ENCODE measurements at regions not wholly inside any gene's neighbourhood (a gene's known extent, or its start where the extent isn't known, plus 50 kb on each side); places are given as distances from the start of the nearest gene placed in this dataset.

DNA sequence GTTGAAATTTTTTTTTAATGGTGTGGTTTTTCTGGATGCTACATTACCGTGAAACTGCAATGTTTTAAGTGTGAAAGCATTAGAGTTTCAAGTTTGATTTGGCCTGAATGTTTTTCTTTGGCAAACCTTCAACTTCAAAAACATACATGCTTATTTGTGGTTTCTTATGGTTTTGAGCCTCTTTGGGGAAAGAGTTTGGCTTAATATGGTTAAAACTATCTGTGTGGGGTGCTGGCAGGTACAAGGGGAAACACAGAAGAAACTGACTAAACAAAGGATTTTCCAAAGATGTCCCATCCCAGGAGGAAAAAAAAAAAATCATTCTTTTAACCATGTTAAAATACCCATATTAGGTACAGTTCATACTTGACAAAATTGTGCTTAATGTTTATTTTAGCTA, 121.1 kb downstream of the HGF start:
- DNase-seq: no peak

DNA sequence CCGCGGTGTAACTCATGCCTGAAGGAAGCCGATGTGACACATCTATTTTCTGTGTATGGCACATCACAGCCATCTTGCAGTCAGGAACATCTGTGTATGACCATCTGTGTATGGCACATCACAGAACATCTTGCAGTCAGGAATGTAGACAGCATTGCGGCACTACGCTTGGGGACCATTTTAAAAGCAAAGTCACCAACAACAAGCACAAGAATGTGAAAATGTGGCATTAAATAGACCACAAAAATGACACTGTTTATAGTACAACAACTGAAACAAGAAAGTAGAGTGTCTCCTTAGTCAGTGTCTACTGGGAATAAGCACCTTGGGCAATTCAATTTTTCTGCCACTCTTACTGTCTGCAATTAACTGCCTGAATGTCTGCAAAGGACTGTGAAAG, 124.4 kb downstream of the HGF start:
- DNase-seq: no peak

GRCh38 chr7:81641873-81642272, 128.0 kb downstream of the HGF start:
- DNase-seq: no peak

DNA sequence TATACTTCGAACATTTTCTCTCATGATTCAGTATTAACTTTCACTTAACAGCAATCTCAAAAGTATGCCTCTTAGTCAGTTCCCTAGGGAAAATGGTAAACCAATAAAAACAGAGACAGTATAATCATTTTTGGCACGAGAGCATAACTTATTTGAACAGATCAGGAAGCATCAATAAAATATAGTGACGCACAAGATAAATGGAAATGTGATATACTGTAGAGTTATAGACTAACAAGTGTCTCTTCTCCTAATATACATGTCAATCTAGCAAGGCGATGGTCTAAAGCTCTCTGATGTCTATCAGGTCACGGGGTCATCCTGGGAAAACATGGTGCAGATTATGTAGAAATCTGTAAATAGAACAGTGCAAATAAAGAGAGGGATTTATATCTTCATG, 131.6 kb downstream of the HGF start:
- peak; percentile 19 for DNase-seq

DNA sequence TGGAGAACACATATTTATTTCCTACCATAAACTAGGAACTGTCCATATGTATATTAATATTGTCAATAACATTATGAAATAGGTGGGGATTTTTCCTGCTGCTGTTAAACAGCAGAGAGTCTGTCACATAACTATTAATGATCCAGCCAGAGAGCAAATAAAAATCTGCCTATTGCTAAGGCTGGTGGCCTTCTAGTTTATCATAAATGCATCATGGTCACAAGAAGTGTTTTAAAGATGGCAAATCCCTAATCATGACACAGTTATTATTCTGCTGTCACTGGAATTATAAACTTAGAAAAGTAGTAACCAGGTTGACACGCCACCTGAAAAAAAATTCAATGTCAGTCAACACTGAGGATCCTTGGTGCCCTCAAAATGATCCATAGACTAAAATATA, 132.3 kb downstream of the HGF start:
- no peak for DNase-seq

DNA sequence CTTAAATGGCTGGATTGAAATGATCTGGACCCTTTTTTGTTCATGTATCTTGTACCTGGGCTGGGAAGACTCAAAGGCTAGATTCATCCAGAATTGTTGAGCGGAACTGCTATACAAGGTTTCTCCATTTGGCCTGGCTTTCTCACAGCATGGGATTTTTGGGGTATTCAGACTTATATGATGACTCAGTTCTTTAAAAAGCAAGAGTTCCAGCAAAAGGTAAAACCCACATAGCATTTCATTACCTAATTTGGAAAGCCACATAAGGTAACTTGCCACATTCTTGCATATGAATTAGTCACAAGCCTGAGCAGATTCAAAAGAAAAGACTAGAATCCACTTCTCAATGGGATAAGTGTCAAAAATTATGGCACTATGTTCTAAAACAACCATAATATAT, 137.4 kb downstream of the HGF start:
- DNase-seq: no peak

DNA sequence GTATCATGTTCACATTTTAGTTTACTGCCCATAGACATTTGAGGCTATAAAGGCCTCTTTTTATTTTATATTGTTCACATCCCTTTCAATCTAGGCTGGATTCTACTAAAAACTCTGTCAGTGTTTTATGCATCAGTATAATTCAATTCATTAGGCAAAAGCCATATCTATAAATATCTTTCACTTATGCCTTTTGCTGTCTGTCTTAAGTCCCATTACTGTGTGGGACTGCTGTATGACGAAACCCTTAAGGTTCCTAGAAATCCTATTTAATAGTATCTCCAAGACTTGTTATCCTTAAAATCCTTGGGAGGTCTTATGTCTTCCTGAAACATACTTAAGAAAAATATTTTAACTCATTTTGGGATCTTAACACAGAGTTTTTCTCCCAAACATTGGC, 139.2 kb downstream of the HGF start:
- no peak for DNase-seq

DNA sequence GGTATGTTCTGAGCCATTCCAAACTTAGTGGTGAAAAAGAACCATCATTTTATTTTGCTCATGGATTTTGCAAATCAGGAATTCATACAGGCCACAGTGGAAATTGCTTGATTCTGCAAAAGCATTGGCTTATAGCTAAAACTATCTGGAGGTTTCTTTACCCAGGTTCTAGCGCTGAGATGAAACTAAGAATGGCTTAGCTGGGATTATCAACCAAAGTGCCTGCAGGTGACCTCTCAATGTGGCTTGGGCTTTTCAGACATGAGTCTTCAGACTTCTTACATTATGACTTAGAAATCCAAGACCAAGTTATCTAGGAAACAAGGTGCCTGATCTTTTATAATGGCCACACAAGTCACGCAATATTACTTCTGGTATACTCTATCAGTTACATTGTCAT, 140.1 kb downstream of the HGF start:
- DNase-seq: no peak

DNA sequence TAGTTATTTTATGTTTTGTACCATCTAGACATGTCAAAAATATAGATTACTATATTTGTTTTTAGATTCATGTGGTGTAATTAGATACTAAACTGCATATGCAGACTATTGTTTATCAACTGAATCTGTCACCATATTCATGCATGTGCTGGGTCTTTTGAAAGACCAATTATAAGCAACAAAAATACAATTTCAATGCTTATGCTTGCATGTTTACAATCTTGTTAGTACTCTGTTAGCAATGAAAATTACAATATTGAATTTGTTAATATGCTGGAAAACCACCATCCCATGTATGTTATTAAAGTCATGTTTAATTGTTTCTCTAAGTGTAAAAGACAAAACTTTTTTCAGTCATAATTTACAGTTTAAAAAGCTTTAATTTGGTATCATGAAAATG, 140.9 kb downstream of the HGF start:
- DNase-seq: no peak

GRCh38 chr7:81627536-81628287, 142.1 kb downstream of the HGF start:
- no peak for DNase-seq

DNA sequence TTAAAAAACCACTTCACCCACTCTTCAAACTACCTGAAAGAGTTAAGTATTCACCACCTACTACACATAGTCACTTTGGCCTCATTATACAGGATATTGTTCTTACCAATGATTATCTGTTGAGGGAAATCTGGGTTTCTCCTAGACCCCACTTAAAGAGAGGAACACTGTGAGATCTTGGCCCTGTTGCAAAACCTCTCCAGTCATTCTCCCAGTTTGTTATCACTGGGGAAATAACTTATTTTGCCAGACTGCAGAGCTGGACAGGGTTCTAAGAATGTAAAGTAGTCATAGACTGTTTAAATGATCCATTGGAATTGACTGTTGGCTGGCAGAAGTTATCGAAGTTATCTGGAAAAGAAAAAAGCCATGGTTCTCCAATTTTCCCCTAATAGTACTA, 143.8 kb downstream of the HGF start:
- no peak for DNase-seq

DNA sequence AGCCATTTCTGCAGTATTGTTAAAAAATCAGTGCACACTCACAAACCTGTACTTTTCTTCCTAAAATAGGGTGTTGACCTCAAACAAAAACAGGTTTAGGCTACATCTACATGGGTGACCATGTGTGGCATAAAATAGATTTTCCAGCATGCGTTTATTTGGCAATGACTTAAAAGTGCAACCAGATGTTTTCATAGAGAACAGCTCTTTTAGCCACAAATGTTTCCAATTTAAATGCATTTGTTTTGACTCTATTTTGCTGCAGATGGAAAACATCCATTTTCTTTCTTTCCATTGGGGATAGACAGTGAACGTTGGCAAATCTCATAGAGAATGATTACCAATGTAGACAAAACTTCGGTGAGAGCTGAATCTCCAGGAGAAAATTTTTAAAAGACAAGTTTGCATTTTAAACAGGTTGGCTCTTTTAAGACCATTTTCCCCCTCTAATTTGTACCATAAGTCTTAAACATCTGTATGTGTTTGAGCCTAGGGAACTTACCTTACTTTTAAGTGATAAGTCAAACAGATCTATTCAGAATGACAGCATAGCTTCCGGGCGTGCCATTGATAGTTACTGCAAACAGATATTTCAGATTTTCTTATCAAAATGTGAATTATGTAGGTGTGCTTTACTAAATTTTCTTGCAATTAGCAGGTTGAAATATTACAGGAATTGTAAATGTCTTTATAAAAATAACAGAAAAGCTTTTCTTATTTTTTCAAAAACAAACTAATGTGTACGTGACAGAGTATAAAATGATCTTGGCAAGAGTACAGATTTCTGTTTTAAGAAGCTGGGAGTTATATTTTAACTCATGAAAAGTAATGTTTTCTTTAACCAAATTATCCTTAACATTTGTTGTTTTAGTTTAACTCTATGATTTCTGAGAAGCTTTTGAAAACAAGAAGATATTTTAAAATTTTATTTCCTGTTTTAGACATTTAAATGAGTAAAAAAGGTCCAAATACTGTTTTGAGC, 144.9 kb downstream of the HGF start:
- no peak for DNase-seq

GRCh38 chr7:81624021-81624592, 145.7 kb downstream of the HGF start:
- no peak for DNase-seq

DNA sequence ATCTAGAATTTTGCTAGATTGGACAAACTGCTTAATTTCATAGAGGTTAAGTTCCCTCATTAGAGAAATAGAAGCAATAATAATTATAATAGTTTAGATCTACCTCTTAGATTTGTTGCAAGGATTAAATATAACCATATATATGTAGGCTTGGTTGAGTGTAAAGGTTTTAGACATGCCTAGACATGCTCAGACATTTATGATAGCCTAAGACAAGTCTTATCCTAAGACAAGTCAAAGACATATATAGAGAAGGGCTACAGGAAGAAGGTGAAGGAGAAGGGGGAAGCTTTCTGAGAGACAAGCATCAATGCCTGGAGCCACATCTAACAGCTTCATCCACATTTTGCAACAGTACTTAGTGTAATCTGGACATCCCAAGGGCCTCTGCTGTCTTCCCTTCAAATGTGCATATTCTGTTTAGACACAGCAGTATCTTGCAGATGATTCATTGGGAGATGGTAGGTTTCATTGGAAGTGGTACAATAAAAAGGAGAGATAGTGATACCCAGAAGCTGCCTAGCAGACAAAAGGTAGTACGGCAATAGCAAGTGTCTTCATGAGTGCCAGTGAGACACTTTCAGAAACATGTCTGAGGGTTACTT, 146.5 kb downstream of the HGF start:
- DNase-seq: no peak

DNA sequence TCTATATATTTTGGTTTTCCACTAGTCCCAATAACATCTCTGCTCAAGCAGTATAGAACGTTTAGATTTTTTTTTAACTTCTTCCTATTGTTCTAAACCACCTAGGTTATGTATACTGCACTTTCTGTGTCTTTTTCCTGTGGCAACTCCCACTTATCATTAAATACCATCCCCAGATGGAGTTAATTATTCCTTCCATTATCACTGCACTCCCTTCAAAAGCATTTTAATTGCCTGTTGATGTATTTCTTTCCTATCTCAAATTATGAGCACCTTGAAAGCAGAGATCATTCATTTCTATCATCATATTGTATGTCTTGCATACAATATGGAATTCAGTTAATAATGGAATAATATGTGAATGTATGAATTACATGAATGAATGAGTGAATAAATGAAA, 148.0 kb downstream of the HGF start:
- DNase-seq: no peak

- DNase-seq: no peak
These were observed 151.3 kb downstream of the HGF start for GRCh38 chr7:81618396-81619014.

GRCh38 chr7:81616951-81617350, 152.9 kb downstream of the HGF start:
- DNase-seq: no peak

GRCh38 chr7:81611805-81612204, 158.0 kb downstream of the HGF start:
- DNase-seq: no peak

GRCh38 chr7:81611040-81611439, 158.8 kb downstream of the HGF start:
- no peak for DNase-seq

- DNase-seq: no peak
These were observed 161.0 kb downstream of the HGF start for GRCh38 chr7:81608748-81609382.

- DNase-seq: no peak
These were observed 161.9 kb downstream of the HGF start for GRCh38 chr7:81607987-81608386.

- no peak for DNase-seq
These were observed 163.6 kb downstream of the HGF start for GRCh38 chr7:81606078-81606863.

Data from NCI-H1092 treated with DMSO at 0.1 percent for 48 hours (cell line).